GM12878 (cell line): ENCODE measurements at regions not wholly inside any gene's neighbourhood (a gene's known extent, or its start where the extent isn't known, plus 50 kb on each side); places are given as distances from the start of the nearest gene placed in this dataset.

ENCODE experiments used
- ATAC-seq: fragments of 200-7000 bp; cut with Tn5 transposase; 3 replicates; pipeline ENCODE4 v1.9.1; 2020; ENCODE audit warnings: mild to moderate bottlenecking, moderate library complexity
- BruUV-seq: library from RNA; stranded (reverse); fragments of 400-500 nt; replicated peaks from 2 replicates; lab custom pipeline; 2021; lab: Mats Ljungman, UMichigan
- CTCF ChIA-PET: fragments of 300-600 bp; sonication (Branson Sonifier 250); formaldehyde crosslinking; extraction: SDS; loops from one replicate; lab custom pipeline; 2021; ENCODE audit warnings: inconsistent platforms; lab: Yijun Ruan, JAX
- POLR2A ChIA-PET: fragments of 350-600 bp; formaldehyde crosslinking; extraction: SDS; loops from one replicate; lab custom pipeline; 2021; ENCODE audit warnings: inconsistent platforms; lab: Charles Lee
- RAD21 ChIA-PET: fragments of 300-600 bp; sonication (Branson Sonifier 250); formaldehyde crosslinking; loops from one replicate; lab custom pipeline; 2023; ENCODE audit warnings: antibody characterized with exemption; ENCODE audit not compliant: unreplicated experiment; lab: Charles Lee
- SMC1A ChIA-PET: fragments of 300-600 bp; sonication (Branson Sonifier 250); formaldehyde crosslinking; loops from one replicate; lab custom pipeline; 2023; ENCODE audit not compliant: unreplicated experiment, uncharacterized antibody; lab: Charles Lee
- DNase-seq: peaks from one replicate; pipeline ENCODE4 v3.0.0-alpha.2; 2011; ENCODE audit warnings: low read depth, low spot score
- FAIRE-seq: peaks from 3 replicates; lab custom pipeline; 2011; peaks lifted over from hg19 to GRCh38; lab: Jason Lieb, UNC
- H2AFZ ChIP-seq: 2 replicates; pipeline ENCODE4 v1.6.0; 2011; ENCODE audit warnings: low read depth, low read length, control low read depth; ENCODE audit not compliant: control insufficient read depth
- H3K27ac ChIP-seq: 2 replicates; pipeline ENCODE4 v1.5.1; 2011; ENCODE audit warnings: control low read depth; ENCODE audit not compliant: control insufficient read depth, insufficient read depth
- H3K27me3 ChIP-seq, 2 experiments: replicated peaks in 1 of 2; 2 replicates each; pipeline versions ENCODE4 v1.6.0 to v1.6.1; 2011; ENCODE audit warnings: low read length in 1 of 2; ENCODE audit not compliant: control insufficient read depth in 2 of 2, insufficient read depth in 2 of 2
- H3K36me3 ChIP-seq, 2 experiments: 2 replicates each; pipeline ENCODE4 v1.5.1; 2011; ENCODE audit warnings: low read length in 1 of 2; ENCODE audit not compliant: control insufficient read depth in 2 of 2, insufficient read depth in 2 of 2
- H3K4me1 ChIP-seq: 2 replicates; pipeline ENCODE4 v1.6.1; 2011; ENCODE audit warnings: mild to moderate bottlenecking, low read length, moderate library complexity, mixed read lengths; ENCODE audit not compliant: control insufficient read depth, insufficient read depth
- H3K4me2 ChIP-seq: 2 replicates; pipeline ENCODE4 v1.6.0; 2011; ENCODE audit warnings: control low read depth; ENCODE audit not compliant: control insufficient read depth, insufficient read depth
- H3K4me3 ChIP-seq: fragments of 200-600 bp; sonication (generic); 2 replicates; pipeline ENCODE4 v1.5.1; 2016
- H3K79me2 ChIP-seq: 2 replicates; pipeline ENCODE4 v1.6.0; 2011; ENCODE audit warnings: low read length; ENCODE audit not compliant: control insufficient read depth, insufficient read depth
- H3K9ac ChIP-seq: 2 replicates; pipeline ENCODE4 v1.8.0; 2011; ENCODE audit warnings: low read length, control low read depth, mixed read lengths; ENCODE audit not compliant: control insufficient read depth, insufficient read depth
- H3K9me3 ChIP-seq: replicated peaks from 3 replicates; pipeline ENCODE4 v1.5.1; 2011; ENCODE audit warnings: mild to moderate bottlenecking, low read length; ENCODE audit not compliant: control insufficient read depth, insufficient read depth
- H4K20me1 ChIP-seq: 2 replicates; pipeline ENCODE4 v1.6.0; 2011; ENCODE audit not compliant: control insufficient read depth, insufficient read depth
- BCL3 ChIP-seq: IDR thresholded peaks from 2 replicates; pipeline ENCODE4 v1.6.1; 2011; ENCODE audit warnings: borderline replicate concordance, low read depth, mild to moderate bottlenecking, moderate library complexity, low read length; ENCODE audit not compliant: insufficient read depth, poor library complexity, severe bottlenecking
- BCLAF1 ChIP-seq: fragments of 450-650 bp; IDR thresholded peaks from 2 replicates; pipeline ENCODE4 v1.6.1; 2017; ENCODE audit warnings: antibody characterized with exemption, mild to moderate bottlenecking, moderate library complexity
- CBX5 ChIP-seq: sonication (generic); IDR thresholded peaks from 2 replicates; pipeline ENCODE4 v1.6.1; 2016; ENCODE audit warnings: low read depth, moderate library complexity, mild to moderate bottlenecking, inconsistent platforms
- FOXK2 ChIP-seq: fragments of 450-650 bp; IDR thresholded peaks from 2 replicates; pipeline ENCODE4 v1.6.1; 2017; ENCODE audit warnings: mild to moderate bottlenecking, moderate library complexity
- HDAC2 ChIP-seq: fragments of 200-600 bp; sonication (generic); IDR thresholded peaks from 2 replicates; pipeline ENCODE4 v1.6.1; 2017
- RAD51 ChIP-seq: fragments of 450-650 bp; IDR thresholded peaks from 2 replicates; pipeline ENCODE4 v1.6.1; 2016; ENCODE audit warnings: moderate library complexity, mild to moderate bottlenecking, inconsistent platforms
- SKIL ChIP-seq: fragments of 450-650 bp; IDR thresholded peaks from 2 replicates; pipeline ENCODE4 v1.6.1; 2017; ENCODE audit warnings: mild to moderate bottlenecking, low read depth, inconsistent platforms; ENCODE audit not compliant: poor library complexity, severe bottlenecking
- SREBF1 ChIP-seq: IDR thresholded peaks from 2 replicates; pipeline ENCODE4 v1.6.1; 2012; ENCODE audit warnings: mild to moderate bottlenecking, low read length
- TBL1XR1 ChIP-seq: IDR thresholded peaks from 2 replicates; pipeline ENCODE4 v1.6.1; 2012; ENCODE audit warnings: low read depth, low read length, improper control_type of control experiment
- WGBS: methylation state at CpG from one replicate; pipeline ENCODE4 v1.1.6; 2016; ENCODE audit warnings: low lambda C conversion rate; ENCODE audit not compliant: insufficient replicate concordance, insufficient coverage; ENCODE audit errors: missing lambda C conversion rate; 5-methylcytosine and 5-hydroxymethylcytosine counted together
- in situ Hi-C: fragments of 300-500 bp; cut with MboI; formaldehyde crosslinking; loops from 9 replicates; pipeline ENCODE4 v1.14.3; 2018; ENCODE audit warnings: mixed read lengths
- intact Hi-C: fragments of 100-400 bp; cut with micrococcal nuclease; formaldehyde crosslinking; loops from one replicate; pipeline ENCODE4 v1.14.2; 2022; ENCODE audit not compliant: unreplicated experiment

GRCh38 chr4:13207226-13207625 lies 276.9 kb downstream of the RAB28 start (continued):
- TF ChIP-seq SREBF1 (no peak), HDAC2 (no peak), FOXK2 (no peak), TBL1XR1 (no peak), BCLAF1 (no peak), CBX5 (no peak), SKIL (no peak)

- in situ Hi-C loops = no loop called here
- H3K4me2 ChIP-seq = no peak overlapping the region
- RAD21 ChIA-PET = no interaction called here
- 88% methylated on average over 1 of the region's 1 CpG for WGBS
- H3K9me3 ChIP-seq = no peaks in the 10 kb centered on the region
- SMC1A ChIA-PET = no interaction called here
- no peaks in the 10 kb centered on the region for H4K20me1 ChIP-seq
- H3K27ac ChIP-seq = no peak overlapping the region
- ATAC-seq (no peak), FAIRE-seq (no peak), DNase-seq (no peak)
- BruUV-seq = no TSS peak
- no peaks in the 10 kb centered on the region for H3K27me3 ChIP-seq
- no peak overlapping the region for H3K9ac ChIP-seq
- no peaks in the 10 kb centered on the region for H3K4me1 ChIP-seq
- TF ChIP-seq RAD51 (no peak), BCL3 (peak; percentile 13)
- no peak overlapping the region for H2AFZ ChIP-seq
- no peaks in the 10 kb centered on the region for H3K36me3 ChIP-seq
- POLR2A ChIA-PET = no interaction called here
- no peak overlapping the region for H3K4me3 ChIP-seq
- CTCF ChIA-PET = no interaction called here
- no peaks in the 10 kb centered on the region for H3K79me2 ChIP-seq
- intact Hi-C loops = no loop called here
Measured at GRCh38 chr4:13203101-13203500, 281.0 kb downstream of the RAB28 start.
